AG20443 (cell line): ENCODE measurements at regions not wholly inside any gene's neighbourhood (a gene's known extent, or its start where the extent isn't known, plus 50 kb on each side); places are given as distances from the start of the nearest gene placed in this dataset.

ENCODE experiments used
- DNase-seq: peaks from one replicate; pipeline ENCODE4 v3.0.0; 2012; ENCODE audit warnings: low spot score, mixed read lengths

DNA sequence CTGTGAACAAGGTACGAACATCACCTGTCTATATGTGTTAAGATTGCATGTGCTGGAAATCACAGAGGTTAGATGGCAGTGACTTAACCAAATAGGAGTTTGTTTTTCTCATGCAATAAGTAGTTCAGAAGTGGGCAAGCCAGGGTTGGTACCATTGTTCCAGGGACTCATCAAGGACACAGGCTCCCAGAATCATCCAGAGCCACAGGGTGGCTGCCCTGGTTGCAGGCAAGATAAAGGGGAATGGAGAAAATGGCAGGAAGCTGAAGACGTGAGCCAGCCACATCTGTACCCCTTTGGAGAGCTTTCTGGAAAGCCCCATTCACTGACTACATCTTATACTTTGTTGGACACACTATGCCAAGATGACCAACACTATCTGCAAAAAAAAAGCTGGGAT, 126.0 kb upstream of the IL12B start:
- no peak for DNase-seq

DNA sequence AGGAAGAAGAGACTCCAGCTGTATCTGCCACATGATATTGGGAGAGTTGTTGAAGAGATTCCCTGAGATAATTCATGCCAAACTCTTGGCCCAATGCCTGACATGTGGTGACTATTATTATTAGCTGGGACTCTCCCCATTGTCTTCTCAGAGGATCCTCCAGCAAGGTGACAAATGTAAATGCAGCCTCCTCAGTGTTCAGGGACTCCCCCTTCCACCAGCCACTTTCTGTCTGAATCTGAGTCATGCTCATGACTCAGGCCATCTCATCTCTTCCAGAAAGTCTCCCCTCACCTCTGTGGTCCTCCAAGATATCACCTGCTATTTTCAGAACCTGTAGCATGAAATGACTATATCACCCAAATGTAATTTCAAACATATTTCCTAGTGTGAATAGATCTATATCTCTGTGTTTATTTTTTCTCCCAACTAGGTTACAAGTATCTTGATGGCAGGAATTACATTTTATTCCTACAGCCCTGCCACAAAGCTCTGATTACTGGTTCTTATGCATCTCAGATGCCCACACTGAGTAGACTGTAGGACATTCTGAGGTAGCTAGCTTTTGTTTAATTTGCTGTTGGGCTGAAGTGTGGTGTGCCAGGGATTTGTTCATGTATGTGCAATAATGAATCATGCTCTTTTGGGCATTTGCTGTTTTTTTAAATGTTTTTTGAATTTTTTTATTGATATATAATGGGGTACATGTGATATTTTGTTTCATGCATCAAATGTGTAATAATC, 126.6 kb upstream of the IL12B start:
- peak; percentile 40 for DNase-seq

DNA sequence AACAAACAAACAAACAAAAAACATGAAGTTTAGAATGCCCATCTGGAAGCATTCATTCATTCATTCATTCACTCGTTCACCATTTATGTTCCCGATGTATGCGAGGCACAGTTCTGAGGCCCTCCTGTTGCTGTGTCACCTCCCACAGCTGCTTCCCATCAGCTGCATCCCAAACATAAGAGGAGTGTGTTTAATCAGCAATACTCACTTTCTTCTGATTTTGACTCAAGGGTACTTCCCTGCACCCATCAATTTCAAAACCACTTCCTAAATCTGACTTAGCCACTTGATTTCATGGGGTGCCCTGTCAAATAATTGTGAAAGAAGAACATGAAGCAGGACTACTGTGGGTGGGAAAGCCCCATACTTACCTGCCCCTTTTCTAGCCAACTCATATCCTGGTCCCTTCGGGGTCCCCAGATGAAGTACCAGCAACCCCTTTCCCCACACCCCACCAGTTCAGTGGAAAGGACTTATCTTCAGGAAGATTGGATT, 128.0 kb upstream of the IL12B start:
- no peak for DNase-seq

DNA sequence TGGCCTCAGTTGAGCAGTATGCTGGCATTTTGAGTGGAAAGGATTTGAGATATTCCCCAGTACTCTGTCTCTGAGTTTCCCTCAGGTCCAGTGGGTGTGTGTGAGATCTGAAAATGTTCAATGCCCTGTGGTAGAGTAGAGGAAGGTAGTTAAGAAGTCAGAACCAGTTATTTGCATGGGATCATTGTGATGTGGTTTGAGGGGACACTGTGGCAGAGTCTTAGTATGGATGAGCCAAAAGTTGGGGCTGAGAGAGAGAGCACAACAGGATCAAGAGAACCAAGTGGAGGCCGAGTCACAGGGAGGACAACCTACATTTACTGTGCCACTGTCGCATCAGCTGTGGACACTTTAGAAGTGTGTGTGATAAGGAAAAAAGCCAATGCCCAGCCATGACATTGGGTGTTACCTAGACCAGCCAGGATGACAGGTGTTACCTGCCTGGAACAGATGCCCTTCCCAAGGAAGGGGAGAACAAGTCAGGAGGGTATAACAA, 128.9 kb upstream of the IL12B start:
- no peak for DNase-seq

DNA sequence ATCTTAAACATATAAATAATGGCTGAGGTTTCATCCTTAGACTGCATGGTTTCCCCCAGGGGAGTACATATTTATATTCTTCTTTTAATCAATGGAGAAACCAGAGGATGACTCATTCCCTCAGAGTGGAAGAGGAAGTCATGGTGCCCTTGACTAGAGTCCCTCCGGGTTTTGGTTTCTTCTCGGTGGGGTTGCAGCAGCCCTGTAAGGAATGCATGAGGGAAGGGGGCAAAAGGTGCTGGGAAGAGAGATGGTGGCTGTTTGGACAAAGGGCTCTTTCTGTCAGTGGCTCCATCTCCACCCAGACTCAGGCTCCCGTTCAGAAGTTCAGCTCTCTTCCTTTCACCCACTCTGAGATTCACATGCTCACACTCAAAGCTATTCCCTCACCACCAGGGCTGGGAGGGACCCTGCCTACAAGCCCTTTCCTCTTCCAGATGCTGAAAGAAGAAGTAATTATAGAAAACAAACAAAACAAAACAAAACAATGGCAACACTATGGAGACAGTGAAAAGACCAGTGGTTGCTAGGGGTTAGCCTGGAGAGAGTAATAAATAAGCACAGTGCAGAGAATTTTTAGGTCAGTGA, 129.8 kb upstream of the IL12B start:
- no peak for DNase-seq

DNA sequence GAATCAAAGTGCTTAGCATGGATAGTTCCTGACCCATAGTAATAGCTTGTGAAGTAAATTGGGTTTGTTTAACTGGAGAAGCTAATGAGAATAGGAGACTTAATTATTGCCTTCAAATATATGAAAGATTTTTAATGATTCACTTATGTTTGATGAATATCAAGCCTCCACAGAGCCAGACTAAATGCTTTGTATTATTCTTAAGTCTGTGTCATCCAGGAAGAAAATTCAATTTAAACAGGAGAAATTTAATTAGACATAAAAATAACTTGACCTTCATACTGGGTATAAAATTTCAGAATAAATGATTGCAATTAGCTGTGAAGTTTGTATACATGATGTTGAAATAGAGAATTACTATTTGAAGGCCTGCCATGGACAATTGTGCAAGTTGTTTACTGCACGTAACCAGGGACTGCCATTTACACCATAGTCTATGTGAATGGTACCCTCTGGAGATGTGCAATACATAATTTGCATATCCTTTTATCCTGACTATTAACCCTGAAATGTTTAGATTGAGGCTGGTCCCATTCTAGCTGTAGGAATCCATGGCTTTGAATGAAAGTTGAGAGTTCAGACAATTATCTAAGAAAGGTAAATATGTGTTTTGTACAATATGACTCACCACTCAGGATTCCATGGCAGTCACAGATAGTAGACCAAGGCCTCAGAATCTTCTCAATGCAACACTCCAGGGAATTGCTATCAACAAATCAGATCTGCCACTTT, 133.5 kb upstream of the IL12B start:
- no peak for DNase-seq

DNA sequence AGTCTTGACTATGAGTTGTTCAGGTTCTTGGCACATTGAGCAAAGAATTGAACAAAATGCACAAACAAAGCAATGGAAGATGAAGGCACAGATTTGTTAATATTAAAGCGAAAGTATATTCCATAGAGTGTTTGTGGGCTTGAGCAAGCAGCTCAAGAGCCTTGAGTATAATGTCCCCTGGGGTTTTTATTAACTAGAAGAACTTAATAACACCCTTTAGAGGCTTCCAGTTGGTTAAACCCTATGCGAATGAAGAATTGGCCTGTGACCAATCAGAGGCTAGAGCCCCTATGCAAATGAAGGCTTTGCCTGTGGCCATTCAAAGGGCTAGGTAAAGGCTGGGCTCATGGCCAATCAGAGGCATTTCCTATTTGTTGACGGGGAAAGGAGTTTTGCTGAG, 135.3 kb upstream of the IL12B start:
- no peak for DNase-seq

DNA sequence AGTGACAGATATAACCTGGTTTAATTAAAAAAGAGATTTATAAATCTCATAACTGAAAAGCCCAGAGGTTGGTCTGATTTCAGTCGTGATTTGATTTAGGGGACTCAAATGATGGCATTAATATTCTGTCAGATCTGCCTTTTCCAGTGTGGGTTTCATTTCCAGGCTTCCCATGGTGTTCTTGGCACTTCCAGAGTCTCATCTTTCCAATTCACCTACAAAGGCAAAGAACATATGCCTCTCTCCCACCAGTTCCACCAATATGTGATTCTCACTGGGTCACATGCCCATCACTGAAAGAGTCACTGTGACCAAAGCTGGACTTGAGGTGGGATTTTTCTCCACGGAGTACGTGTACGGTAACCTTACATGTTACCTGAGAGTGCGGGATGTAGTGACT, 137.4 kb upstream of the IL12B start:
- DNase-seq, result no peak

DNA sequence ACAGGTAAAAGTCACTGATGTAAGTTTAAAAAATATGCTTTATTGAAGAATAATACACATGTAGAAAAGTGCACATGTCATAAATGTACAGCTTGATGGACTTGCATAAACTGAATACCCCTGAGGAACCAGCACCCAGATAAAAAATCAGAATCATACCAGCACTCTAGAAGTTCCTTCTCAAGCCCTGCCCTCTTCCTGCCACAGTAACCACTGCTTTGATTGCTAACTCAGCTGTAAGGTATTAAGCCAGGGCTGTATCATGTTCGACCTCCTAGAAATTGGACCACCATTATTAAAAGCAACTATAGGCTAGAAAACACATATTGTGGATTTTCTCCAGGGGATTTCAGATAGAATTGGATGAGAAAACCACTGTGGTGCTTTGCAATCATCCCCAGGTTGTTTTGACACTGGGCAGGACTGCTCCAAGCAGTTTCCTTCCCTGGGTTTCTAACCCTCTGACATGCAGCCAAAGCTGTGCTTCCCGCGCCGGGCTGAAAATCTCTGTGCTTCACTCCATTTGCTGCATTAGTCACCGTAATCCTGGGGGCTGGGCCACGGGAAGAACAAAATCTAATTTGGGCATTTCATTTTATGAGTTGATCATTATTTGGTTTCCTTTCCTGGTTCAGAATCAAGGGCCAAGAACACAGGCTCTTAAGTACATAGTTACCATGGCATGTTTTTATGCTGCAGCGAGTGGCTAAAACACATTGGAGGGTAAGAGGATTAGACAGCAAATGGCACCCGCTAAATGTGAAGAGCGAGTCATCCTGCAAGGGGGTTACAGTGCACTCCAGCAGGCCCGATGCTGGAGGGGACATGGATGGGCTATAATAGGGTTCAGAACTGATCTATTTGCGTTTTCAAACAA, 139.4 kb upstream of the IL12B start:
- DNase-seq, result peak; percentile 35

DNA sequence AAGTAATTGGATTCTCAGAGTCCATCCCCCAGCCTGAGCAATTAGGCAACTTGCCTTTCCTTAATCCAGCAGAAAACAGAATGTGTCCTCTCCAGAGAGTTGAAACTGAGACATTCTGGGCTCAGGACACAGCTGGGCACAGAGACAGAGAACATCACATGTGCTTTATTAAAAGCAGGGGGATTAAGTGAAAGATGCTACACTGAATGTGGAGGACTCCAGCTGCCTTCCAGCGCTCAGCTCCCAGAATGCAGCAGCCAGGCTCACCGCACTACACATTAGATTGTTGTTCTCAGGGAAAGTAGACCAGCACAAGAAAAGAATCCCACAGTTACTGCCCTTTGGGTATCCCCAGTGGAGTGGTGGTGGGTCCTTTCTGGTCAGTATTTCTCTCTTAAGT, 141.6 kb upstream of the IL12B start:
- peak; percentile 15 for DNase-seq

DNA sequence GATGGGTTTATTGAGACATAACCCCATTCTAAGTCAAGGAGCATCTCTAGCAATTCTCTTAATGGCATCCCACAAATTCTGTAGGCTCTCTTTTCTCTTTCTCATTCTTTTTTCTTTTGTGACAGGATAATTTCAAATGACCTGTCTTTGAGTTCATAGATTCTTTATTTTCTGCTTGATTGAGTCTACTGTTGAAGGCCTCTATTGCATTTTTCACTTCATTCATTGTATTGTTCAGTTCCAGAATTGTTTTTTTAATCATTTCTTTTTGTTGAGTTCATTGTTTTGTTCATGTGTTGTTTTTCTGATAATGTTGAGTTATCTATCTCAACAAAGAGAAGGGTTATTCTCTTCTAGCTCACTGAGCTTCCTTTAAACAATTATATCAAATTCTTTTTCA, 144.7 kb upstream of the IL12B start:
- no peak for DNase-seq

DNA sequence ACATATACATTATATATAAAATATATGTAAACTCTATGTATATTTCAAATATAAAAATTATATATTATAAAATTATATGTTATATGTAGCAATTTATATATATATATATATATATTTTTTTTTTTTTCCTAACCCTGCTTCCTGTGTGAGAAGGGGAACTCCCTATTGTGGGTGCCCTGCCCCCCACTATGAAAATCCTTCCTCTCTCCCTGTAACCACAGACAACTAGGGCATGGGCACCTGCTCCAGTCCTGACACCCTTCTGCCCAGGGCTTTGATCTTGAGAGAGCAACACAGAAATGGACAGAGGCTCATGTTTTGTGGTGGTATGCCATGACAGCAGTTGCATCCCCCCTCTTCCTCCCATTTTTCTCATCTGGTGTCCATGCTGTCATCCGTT, 148.7 kb upstream of the IL12B start:
- no peak for DNase-seq

DNA sequence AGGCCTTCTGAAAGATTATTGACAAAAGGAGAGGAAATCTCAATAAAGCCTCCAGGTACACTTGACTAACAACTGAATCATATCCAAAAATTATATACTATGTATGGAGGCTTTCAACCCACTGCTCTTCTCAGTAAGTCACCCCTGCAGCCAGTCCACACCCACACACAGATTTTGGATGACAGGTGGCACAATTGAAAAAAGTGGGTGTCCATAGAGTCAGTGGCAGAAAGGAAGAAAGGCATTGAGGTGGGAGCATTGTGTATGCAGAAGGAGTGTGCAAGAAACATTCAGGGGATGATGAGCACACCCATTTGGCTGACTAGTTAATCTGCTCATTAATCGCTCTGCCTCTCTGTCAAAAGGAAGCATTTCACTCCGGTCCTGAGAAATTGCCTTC, 150.6 kb upstream of the IL12B start:
- DNase-seq, result no peak

DNA sequence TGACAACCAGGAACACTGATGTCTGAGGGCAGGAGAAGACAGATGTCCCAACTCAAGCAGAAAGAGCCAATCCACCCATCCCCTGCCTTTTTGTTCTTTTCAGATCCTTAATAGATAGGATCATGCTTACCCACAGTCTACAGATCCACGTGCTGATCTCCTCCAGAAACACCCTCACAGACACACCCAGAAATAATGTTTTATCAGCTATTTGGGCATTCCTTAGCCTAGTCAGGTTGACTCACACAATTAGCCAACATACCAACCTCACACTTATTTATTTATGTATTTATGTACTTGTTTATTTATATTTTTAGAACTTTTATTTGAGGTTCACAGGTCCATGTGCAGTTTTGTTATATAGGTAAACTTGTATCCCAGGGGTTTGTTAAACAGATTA, 151.5 kb upstream of the IL12B start:
- DNase-seq, result no peak

DNA sequence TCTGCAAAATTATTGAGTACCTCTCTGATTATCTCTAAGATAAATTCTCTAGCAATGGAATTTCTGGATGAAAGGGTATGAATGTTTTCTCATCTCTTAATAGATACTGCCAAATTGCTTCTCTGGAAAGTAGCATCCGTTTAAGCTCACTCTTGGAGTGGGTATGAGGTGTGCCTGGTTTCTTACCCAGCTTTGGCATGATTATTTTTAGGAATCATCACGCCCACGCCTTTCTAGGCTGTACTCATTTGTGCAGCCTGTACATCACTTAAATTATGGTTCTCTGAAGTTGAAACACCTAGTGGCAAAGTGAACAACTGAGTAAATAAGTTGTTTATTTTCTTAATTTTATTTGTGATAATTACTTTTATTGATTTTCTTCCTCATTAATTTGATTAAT, 156.5 kb upstream of the IL12B start:
- DNase-seq, result no peak

DNA sequence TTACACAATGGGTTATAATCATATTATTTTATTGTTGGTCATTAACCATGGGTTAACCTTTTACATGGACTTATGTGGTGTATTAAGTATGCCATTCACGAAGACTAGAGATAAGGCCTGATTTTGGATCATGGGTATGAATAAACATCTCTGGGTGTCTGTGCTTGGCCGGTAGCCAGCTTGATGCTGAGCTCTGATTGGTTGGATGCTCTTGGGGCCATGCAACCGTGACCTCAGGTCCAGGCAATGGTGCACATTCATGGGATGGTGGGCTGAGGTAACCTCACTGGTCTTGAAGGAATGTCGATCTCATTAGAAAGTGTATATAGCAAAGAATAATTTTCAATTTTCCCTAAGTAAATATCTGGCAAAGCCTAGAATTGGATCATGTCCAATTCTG, 158.2 kb upstream of the IL12B start:
- DNase-seq, result no peak

DNA sequence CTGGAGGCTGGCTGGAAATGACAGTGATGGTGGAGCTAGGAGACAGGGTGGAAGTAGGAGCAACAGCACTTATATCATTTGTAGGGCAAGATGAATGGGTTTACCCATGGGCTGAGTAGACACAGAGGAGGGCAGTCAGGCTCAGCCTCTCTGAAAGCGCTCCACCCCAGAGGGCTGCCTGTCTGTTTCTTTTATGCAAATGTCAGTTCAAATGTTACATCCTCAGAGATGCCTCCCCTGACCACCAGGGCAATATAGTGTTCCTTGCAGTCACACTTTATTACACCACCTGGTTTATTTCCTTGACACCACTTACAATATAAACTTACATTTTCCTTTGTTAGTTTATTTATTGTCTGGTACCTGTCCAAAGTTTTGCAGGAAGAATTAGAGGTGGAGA, 159.5 kb upstream of the IL12B start:
- DNase-seq, result no peak

DNA sequence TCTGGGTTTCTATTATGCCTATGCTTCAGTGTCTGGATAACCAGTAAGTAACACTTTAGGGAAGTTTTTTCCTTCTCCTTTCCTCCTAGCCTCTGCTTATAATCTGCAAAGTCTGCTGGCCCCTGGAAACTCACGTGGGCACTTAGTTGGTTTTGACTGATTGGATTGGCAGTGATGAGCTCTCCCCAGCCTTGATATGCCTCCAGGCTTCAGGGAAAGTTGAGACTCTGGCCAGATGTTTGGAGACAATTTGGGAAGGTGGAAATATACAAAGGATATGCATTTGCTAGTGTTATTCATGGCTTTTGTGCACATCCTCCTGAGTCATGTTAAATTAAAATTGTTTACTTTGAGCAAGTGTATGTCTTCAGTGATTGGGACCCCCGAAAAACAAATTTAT, 160.2 kb upstream of the IL12B start:
- DNase-seq, result no peak

DNA sequence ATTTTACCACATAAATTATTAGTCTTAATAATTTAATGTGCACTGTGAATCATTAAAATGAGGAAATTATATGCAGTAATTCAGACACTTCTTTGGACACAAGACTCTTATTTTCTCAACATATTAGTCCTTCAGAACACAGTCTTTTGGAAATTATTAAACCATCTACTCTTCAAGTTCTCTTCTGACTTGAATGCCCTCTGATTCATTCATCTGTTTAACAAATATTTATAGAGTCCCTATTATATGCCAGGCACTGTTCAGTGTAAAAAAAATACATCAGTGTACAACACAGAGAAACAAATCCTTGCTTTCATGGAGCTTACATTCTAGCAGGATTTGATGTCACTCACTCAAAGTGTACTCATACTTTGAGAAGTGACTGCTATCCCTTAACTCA, 163.4 kb upstream of the IL12B start:
- DNase-seq, result no peak

DNA sequence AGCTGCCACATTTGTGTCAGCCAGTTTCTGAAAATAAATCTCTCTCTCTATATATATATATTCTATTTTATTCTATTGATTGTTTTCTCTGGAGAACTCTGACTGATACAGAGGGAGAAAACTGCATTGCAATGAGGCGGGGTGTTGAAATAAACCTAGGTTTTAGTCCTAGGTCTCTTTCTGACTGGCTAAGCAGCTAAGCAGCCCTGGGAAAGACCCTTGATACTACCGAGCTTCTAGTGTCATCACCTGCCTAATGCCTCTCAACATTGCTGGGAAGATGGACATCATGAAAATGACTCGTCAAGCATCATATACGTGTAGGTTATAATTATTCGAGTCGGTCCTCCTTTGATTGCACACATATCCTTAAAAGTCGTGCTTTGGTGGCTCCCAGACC, 166.5 kb upstream of the IL12B start:
- DNase-seq, result no peak

DNA sequence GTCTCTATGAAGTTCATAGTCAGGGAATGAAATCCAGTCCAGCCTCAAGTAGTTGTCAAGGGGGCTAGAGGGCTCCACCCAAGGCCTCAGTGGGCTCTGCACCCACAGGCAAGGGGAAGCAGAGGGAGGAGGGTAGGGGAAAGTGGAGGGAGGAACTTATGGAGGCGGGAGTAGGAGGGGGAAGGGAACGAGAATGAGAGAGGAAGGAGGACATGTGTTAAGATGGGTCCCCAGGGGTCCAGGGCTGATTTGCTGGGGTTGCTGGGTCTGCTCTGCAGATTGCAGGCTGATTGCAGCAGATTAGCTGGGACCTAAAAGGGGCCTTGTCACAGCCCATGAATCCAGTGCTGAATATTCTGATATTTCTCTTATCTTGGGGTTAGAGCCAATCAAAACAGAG, 166.9 kb upstream of the IL12B start:
- DNase-seq, result no peak

DNA sequence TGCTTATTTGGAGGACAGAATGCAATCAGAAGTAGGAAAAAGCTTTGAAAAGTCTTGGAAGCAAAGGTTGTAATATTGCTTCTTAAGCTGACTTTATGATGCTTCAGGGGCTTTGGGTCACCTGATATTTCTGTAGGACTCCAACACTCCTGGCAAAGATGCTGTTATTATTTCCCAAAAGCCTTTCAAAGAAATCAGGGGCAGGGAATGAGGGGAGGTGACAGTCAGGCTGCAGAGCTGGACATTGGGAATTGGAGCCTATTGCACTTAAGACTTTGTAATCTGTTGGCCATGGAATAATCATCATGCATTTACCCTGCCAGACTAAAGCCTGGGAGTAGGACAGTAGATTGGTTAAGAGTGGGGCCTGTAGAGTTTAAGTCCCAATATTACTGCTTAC, 168.3 kb upstream of the IL12B start:
- no peak for DNase-seq
